Stimulated activated CD4-positive, alpha-beta T cell treated with anti-CD3 and anti-CD28 coated beads, Interleukin-1b, Interleukin-23, amount 100 ng/mL, for 24 hours (primary cell): ENCODE measurements at regions not wholly inside any gene's neighbourhood (a gene's known extent, or its start where the extent isn't known, plus 50 kb on each side); places are given as distances from the start of the nearest gene placed in this dataset.
"Not testable (repeated sequence)": the region's sequence is repeated elsewhere in the genome, so short reads cannot be mapped to it uniquely, and the experiment has no call there.

Experiments used
- DNase-seq, 4 experiments: peaks; one replicate each; pipeline ENCODE4 v3.0.0-alpha.2; 2020; ENCODE audit warnings: low read depth in 4 of 4, low spot score in 1 of 4

DNA sequence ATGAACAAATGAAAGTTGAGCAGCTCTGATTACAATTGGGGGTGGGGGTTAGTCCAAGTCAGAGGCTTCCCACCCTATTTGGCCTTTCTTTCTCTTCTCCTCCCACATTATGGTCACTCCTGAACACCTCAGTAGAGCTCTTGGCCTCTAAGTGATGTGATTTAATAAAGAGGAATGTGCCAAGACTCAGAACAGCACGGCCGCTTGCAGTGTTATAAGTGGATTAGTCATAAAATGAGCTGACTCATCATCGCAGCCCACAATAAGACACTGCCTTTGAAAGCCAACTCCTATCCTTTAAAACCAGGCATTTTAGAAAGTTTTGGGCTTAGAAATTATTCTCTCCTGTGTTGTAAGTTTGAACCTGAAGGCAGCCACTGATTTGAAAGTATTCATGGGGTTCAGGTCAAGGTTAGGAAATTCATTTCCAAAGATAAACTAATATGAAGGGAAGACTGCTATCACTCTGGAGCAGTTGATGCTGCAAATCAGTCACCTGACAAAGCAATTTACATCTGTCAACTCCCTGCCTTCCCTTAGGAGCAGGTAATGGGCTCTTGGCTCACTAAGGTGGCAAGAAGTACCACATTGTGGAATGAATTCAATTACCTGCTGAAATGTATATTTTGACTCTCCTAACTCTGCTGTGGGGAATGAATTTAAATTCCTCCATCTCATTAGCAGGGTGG lies 283.6 kb upstream of the NMUR2 start:
- no peak for DNase-seq

DNA sequence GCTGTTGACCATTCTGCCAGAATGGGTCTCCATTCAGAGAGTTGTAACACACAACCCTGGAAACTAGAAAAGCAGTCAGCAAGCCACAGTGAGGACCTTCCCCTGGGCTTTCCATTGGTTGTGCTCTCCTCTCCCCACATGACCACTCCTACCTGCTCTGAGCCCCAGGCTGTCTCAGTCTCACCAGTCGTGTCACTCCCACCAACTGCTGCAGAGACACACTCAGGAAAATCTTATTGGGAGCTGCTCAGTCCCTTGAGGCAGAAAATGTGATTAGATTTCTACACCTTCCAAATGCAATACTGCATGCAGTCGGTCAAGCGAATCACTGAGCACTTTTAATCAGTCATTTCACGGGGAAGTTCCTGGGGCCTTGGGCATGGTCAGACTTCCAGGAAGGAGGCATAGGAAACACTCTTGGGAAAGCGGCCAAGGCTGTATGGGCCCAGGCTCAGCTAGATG lies 284.2 kb upstream of the NMUR2 start:
- DNase-seq, result no peak

DNA sequence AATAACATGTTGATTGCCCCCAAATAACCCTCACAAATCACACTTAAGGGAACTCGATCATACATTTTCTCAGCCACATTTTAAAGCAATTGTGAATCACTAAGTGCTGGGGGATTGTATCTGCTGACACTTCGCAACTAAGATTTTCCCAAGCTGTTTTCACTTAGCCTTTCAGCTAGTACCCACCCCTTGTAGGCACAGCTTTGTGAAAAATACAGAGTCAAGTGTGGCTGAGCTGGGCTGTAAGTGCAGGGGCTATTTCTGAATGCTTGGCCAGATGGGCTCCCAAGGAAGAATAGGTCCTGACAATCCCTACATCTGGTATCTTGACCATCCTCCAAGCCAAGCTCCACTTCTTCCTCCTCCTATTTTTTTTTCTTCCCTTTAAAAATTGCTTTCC lies 289.2 kb upstream of the NMUR2 start:
- DNase-seq, result no peak

DNA sequence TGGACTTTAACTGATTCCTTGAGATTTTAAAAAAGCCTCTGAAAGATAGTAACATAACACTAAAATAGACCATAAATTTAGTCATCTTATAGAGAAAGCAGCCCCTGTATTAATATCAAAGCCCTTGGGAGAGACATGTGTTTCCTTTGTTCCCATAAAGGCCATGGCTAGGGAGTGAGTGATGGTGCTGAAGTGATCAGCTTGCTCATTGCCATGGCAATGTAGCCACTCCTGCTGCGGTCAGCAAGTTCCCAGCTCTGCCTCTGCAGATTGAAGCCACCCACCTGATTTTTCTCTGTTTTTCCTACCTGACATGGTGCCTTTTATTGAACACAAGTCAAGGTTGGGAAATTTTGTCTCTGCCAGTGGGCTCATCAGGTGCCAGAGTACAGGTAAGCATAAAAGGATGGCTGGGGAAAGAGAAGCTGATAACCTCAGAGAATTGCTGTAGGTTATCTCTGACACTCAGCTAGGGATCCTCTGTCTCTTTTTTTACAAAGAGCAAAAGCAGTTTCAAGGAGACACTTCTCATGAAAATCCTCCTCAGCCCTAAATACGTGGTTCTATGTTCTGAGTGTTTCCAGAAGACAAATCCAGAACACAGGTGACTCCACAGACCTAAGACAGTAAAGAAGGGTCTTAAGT lies 296.3 kb upstream of the NMUR2 start:
- DNase-seq, result no peak

DNA sequence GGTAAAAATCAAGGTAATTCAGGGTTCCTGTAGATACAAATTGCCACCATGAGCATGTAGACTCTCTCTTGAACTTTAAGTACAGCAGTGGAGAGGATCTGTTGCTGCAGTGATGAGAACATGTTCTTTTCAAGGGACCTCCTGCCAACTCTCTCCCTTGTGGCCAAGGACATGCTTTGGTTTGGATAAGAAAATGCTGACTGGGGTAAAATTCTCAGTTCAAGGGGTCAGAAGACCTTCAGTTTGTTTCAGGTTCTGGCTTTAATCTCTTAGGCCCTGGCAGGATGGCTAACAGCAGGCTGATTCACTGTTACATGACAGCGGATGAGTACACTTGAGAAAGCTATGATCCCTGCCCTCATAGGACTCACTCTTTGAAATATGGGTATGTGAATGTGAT lies 299.2 kb upstream of the NMUR2 start:
- DNase-seq, result no peak

DNA sequence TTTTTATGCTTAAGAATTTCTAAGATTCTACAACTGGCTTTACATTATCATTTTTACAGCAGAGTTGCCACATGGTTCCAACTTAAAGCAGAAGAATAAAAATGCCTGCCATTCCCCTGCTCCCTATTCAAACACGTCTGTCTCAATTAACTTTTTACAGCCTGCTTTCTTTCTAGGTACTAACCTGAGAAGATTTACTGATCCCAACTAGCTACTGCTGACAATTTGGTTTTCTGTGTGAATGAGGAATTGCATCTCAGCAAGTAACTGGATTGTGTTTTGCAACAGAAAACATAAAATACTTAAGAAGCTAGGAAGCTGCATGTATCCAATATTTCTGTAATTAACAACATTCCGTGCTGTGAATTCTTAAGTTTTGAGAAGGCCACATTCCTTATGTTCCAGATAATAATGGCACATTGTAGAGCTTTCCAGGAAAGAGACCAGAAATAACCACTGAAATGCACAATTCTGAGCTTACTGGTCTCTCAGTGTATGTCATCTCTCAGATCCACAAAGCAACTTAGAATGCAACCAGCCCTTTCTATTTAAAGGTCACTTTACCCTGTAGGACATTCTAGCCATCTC lies 306.8 kb upstream of the NMUR2 start:
- no peak for DNase-seq

DNA sequence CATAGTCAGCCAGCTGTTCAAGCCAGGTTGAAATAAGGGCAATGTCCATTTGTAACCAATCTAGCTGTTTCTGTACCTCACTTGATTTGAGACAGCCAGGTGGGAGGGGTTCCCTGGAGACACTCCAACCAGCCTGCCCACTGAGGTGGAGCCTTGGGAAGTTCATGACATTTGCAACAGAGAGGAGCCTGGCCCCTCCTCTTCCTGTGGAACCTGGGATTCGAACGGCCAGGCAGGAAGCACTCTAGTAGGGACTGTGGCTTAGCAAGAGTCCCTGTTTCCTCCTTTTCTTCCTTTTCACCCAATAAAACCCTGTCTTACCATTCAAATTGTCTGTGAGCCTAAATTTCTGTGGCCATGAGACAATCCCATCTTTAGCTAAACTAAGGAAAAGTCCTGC lies 312.3 kb upstream of the NMUR2 start:
- DNase-seq, result no peak

DNA sequence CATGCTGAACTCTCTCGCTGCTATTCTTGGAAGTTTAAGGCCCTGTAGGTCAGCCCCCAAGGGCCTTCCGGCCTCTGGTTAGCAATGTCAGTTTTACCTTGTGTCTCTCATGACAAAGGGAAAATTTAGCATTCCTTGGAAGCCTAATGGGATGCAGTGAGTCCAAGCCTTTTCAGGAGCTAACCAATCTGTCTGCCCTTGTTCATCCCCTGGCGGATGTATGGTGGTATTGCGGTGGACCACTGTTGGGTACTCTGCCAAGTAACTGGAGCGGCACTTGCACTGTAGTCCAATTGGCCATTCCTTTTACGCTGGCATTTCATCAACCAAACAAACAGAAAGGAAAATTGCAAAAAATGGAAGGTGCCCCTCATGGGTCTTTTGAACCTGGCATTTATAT lies 318.4 kb upstream of the NMUR2 start:
- no peak for DNase-seq

DNA sequence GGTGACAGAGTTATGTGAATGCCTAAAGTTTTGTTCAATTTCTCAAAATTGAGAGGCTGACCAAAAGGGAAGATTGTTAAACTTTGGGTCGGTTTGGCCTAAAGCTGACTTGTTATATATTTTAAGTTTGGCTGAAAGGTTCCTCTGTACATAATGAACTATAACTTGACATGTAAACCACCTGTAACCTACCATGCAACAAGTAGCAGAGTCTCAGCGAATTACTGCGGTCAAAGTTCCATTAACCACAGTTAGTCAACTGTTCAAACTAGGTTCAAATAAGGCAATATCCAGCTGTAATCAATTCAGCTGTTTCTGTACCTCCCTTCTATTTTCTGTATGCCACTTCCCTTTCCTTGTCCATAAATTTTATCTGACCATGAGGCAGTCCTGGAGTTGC lies 325.1 kb upstream of the NMUR2 start:
- no peak for DNase-seq

DNA sequence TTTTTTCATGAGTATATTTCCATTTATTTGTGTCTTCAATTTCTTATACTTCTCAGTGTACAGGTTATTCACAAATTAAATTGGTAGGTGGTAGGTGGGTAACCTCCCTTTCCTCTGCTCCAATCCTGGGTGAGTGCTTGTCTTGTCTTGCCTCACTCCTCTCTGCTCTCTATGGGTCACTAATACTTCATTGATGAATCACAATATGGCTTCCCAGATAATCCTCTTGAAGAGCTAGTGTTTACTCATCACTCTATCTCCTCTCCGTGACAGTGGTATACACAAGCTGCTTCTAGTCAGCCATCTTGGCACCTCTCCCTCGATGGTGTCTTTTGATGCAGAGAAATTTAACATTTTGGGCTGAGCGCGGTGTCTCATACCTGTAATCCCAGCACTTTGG lies 331.8 kb upstream of the NMUR2 start:
- no peak for DNase-seq

DNA sequence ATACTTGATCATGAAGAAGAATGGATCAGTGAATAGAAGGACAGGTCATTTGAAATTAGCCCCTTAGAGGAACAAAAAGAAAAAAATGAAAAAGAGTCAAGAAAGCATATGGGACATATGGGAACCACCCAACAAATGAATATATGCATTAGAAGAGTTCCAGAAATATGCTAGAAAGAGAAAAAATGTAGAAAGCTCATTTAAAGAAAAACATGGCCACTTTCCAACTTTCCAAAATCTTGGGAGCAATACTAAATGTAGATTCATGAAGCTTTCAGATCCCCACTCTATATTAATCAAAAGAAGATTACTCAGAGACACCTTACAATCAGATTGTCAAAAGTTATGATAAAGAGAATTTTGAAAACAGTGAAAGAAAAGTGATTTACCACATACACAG lies 334.8 kb upstream of the NMUR2 start:
- DNase-seq, result no peak

DNA sequence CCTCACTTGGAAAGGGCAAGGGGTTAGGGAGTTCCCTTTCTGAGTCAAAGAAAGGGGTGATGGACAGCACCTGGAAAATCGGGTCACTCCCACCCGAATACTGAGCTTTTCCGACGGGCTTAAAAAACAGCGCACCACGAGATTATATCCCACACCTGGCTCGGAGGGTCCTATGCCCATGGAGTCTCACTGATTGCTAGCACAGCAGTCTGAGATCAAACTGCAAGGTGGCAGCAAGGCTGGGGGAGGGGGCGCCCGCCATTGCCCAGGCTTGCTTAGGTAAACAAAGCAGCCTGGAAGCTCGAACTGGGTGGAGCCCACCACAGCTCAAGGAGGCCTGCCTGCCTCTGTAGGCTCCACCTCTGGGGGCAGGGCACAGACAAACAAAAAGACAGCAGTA lies 336.0 kb upstream of the NMUR2 start:
- DNase-seq, result not testable (repeated sequence)

DNA sequence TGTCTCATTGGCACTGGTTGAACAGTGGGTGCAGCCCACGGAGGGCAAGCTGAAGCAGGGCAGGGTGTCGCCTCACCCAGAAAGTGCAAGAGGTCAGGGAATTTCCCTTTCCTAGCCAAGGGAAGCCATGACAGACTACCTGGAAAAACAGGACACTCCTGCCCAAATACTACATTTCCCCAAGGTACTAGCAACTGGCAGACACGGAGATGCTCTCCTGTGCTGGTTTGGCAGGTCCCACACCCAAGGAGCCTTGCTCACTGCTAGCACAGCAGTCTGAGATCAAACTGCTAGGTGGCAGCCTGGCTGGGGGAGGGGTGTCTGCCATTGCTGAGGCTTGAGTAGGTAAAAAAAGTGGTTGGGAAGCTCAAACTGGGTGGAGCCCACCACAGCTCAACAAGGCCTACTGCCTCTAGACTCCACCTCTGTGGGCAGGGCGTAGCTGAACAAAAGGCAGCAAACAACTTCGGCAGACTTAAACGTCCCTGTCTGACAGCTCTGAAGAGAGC lies 382.7 kb upstream of the NMUR2 start:
- not testable (repeated sequence) for DNase-seq

DNA sequence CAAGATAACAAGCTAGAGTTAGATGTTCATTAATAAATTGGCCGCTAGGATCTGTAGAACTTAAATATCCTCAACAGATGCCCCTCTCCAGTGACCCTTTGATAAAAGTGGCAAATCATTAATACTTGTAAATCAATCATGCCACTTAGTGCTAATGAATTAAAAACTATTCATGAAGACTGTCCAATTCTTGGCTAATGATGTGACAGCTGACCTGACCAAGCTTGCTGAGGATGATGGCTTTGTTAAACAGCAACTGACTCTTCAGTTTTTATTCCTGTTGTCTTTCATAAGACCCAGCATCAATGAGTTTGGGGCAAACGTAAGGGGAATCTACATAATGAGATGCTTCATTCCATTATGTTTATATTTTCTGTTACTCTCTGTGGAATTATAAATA lies 396.8 kb upstream of the NMUR2 start:
- DNase-seq, result no peak

DNA sequence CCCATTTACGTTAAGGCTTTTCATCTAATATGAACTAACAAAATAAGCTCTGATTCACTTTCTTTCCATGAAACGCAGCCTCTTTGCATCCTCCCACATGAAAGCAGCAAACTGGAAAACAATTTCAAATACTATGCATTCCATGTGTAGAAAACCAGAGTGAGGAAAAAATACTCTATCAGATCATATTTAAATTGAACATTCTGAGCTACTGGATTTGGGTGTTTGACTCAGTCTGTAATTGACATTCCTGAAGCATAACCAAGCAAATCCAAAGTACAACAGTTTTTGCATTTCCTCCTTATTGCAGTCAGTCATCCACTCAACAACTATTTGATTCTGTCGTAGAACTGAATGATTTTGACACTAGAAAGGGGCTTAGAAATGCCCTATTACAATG lies 399.1 kb upstream of the NMUR2 start:
- DNase-seq, result no peak

DNA sequence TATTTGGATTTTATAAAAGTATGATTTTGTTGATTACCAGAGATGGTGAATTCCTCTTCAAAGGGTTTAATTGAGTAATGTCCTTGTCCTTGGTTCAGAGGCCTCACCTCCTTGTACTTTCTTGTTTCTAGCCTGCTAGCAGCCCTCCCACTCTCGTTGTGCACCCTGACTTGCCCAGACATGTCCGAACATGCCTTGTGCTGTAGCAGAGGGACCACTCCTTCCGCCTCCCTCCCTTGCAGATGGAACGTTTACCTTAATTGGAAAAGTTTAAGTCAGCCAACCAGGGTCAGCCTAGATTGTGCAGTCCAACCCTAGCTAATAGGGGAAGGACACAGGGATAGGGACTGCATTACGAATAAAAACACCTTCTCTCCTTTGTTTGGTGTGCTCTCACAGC lies 406.9 kb upstream of the NMUR2 start:
- DNase-seq, result no peak

DNA sequence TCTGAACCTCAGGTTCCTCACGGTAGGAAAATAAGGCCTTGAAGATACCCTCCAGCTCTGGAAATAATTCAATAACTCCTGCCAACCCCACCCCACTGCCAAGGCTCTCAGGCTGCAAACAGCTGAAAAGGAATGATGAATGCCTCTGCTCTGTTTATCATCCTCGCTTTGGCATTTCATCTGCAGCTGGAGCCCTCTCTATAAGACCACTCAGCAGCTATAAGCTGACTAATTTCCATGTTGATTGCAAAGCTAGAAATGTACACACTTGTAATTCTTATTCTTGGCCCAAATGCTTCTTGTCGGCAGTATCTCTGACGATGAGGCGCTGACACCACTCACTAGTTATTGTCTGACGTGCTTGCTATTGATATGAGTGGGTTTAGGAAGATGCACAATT lies 408.4 kb upstream of the NMUR2 start:
- no peak for DNase-seq

DNA sequence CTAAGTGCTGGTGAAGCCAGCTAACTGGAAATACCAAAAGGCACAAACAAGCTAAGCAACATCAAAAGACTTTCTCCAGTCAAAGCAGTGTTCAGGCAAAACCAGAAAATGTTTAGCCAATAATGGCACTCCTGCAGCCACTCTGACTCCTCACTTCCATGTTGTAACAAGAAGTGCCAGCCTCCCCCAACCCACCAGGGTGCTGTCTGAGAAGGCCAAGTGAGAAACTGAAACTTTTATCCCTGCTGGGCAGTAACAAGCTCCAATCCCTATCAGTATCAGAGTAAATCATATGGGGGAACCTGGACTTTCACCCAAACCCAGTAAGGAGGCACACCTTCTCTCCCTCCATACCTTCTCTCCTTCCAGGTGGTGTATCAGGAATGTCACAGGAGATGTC lies 414.8 kb upstream of the NMUR2 start:
- DNase-seq, result no peak

DNA sequence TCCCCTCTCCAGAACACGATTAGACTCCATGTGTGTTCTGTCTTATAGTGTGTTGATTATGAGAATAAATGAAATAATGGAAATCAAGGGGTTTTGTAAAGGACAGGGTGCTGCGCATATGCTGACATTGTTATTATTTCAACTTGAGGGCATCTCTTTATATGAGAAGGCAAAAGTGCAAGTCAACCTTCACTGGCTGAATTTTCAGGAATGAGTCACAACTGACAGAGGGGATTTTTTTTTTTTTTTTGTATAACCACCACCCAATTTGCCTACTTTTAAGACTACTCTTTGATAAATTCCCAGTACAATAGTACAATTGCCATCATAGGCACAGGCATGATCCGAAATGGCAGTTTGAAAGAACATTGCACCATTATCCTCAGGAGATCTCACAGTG lies 419.2 kb upstream of the NMUR2 start:
- no peak for DNase-seq

DNA sequence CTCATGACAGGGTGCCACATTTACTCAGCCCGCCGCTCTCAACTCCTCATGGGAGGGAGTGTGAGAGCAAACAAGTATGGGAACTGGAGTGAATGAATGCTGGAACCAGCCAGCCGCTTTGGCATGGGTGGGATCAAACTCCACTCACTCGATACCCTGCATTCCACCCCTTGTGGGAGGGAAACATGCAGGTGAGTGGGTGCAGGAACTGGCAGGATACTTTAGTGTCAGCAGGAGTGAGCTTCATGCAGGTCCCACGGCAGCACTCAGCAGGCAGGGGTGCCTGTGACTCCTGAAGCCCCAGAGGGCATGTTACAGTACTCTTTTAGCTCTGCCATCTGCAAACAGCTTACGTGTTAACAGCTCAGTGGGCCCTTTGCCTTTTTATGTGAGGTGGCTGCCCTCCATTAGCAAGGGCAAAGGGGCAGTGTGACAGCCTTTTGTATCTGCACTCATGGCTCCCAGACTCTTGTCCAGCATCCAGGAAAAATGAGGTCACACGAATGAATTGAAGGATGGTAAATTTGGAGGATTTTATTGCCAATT lies 433.2 kb upstream of the NMUR2 start:
- DNase-seq, result no peak

DNA sequence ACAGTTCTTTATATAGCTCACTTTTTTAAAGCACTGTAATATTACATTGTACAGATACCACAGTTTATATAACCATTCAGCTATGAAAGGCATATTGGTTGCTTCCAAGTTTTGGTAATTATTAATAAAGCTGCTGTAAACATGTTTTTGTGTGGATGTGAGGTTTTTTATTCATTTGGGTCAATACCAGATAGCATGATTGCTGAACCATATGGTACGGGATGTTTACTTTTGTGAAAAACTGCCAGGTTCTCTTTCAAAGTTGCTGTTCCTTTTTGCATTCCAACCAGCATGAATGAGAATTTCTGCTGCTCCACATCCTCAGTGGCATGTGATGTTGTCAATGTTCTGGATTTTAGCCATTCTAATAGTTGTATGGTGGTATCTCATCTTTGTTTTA lies 439.6 kb upstream of the NMUR2 start:
- no peak for DNase-seq

DNA sequence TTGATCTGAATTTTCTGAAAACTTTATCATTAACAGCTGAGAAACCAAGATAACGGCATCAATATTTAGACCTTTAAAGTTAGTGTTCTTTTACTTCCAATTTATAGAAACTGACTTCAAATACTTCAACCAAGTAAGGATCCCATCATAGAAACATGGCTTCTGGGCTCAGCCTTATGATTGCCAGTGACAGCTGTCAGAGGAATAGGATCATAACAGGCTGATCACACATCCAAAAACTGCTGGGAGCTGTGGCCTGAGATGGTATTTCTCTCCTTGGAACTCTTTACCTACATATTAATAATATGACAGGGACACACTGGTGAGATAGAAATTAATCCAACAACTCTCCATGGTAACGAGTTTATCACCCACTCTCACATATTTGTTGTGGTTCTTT lies 448.3 kb upstream of the NMUR2 start:
- DNase-seq, result no peak
